K562 (cell line): ENCODE measurements at regions not wholly inside any gene's neighbourhood (a gene's known extent, or its start where the extent isn't known, plus 50 kb on each side); places are given as distances from the start of the nearest gene placed in this dataset.

Experiments
- MYC ChIP-seq, 2 experiments: fragments of 250-450 bp in 1 of 2; sonication (Bioruptor Pico) in 1 of 2; IDR thresholded peaks; 2 replicates each; pipeline versions ENCODE4 v1.5.1 to v1.6.1; 2012 to 2021; ENCODE audit warnings: low read depth in 2 of 2, borderline replicate concordance in 1 of 2, improper control_type of control experiment in 1 of 2, low read length in 1 of 2, mild to moderate bottlenecking in 1 of 2, moderate library complexity in 1 of 2
- TF ChIP-seq, protein P1 (sequence below), 3 experiments: fragments of 200-800 bp in 1 of 3; fragments of 250-450 bp in 1 of 3; fragments of 450-650 bp in 1 of 3; sonication (Bioruptor Pico) in 1 of 3; sonication (Bioruptor generic) in 1 of 3; formaldehyde crosslinking in 1 of 3; IDR thresholded peaks; 2 replicates each; pipeline versions ENCODE4 v1.6.1 to v1.8.0; 2016 to 2022; ENCODE audit warnings: mild to moderate bottlenecking in 2 of 3, missing genetic modification characterization in 2 of 3, missing compliant biosample characterization in 1 of 3, moderate library complexity in 1 of 3
- TF ChIP-seq, protein P2 (sequence below): fragments of 450-650 bp; formaldehyde crosslinking; IDR thresholded peaks from 2 replicates; pipeline ENCODE4 v1.4.0; 2020; ENCODE audit warnings: mild to moderate bottlenecking
- TF ChIP-seq, protein P3 (sequence below), 3 experiments: IDR thresholded peaks in 2 of 3; conservative IDR thresholded peaks in 1 of 3; 2 replicates each; pipeline ENCODE4 v1.5.1; 2011 to 2012; ENCODE audit warnings: low read length in 3 of 3, mild to moderate bottlenecking in 3 of 3, control low read depth in 2 of 3, improper control_type of control experiment in 1 of 3, inconsistent platforms in 1 of 3, low read depth in 1 of 3, mixed read lengths in 1 of 3, moderate library complexity in 1 of 3; ENCODE audit not compliant: insufficient read depth in 2 of 3
- TF ChIP-seq, protein P4 (sequence below): sonication (generic); formaldehyde crosslinking; IDR thresholded peaks from 2 replicates; pipeline ENCODE4 v1.8.0; 2022; ENCODE audit warnings: missing genetic modification reagents, mild to moderate bottlenecking, borderline replicate concordance

GRCh38 chr4:64022560-64022959, 386.7 kb downstream of the TECRL start:
- TF ChIP-seq, protein P1, sequence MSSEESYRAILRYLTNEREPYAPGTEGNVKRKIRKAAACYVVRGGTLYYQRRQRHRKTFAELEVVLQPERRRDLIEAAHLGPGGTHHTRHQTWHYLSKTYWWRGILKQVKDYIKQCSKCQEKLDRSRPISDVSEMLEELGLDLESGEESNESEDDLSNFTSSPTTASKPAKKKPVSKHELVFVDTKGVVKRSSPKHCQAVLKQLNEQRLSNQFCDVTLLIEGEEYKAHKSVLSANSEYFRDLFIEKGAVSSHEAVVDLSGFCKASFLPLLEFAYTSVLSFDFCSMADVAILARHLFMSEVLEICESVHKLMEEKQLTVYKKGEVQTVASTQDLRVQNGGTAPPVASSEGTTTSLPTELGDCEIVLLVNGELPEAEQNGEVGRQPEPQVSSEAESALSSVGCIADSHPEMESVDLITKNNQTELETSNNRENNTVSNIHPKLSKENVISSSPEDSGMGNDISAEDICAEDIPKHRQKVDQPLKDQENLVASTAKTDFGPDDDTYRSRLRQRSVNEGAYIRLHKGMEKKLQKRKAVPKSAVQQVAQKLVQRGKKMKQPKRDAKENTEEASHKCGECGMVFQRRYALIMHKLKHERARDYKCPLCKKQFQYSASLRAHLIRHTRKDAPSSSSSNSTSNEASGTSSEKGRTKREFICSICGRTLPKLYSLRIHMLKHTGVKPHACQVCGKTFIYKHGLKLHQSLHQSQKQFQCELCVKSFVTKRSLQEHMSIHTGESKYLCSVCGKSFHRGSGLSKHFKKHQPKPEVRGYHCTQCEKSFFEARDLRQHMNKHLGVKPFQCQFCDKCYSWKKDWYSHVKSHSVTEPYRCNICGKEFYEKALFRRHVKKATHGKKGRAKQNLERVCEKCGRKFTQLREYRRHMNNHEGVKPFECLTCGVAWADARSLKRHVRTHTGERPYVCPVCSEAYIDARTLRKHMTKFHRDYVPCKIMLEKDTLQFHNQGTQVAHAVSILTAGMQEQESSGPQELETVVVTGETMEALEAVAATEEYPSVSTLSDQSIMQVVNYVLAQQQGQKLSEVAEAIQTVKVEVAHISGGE (CRISPR knock-in tag; IDR thresholded peaks at IDR 0.05), result no peak
- TF ChIP-seq MYC (IDR thresholded peaks at IDR 0.05; ENCODE audit: low read depth, low read length) (no peak), MYC (CRISPR knock-in tag; IDR thresholded peaks at IDR 0.05; ENCODE audit: borderline replicate concordance, low read depth) (no peak)
- TF ChIP-seq, protein P2, sequence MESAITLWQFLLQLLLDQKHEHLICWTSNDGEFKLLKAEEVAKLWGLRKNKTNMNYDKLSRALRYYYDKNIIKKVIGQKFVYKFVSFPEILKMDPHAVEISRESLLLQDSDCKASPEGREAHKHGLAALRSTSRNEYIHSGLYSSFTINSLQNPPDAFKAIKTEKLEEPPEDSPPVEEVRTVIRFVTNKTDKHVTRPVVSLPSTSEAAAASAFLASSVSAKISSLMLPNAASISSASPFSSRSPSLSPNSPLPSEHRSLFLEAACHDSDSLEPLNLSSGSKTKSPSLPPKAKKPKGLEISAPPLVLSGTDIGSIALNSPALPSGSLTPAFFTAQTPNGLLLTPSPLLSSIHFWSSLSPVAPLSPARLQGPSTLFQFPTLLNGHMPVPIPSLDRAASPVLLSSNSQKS (CRISPR knock-in tag), result no peak
- TF ChIP-seq, protein P3, sequence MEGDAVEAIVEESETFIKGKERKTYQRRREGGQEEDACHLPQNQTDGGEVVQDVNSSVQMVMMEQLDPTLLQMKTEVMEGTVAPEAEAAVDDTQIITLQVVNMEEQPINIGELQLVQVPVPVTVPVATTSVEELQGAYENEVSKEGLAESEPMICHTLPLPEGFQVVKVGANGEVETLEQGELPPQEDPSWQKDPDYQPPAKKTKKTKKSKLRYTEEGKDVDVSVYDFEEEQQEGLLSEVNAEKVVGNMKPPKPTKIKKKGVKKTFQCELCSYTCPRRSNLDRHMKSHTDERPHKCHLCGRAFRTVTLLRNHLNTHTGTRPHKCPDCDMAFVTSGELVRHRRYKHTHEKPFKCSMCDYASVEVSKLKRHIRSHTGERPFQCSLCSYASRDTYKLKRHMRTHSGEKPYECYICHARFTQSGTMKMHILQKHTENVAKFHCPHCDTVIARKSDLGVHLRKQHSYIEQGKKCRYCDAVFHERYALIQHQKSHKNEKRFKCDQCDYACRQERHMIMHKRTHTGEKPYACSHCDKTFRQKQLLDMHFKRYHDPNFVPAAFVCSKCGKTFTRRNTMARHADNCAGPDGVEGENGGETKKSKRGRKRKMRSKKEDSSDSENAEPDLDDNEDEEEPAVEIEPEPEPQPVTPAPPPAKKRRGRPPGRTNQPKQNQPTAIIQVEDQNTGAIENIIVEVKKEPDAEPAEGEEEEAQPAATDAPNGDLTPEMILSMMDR (IDR thresholded peaks at IDR 0.05 in 2 of 3, conservative IDR thresholded peaks at IDR 0.05 in 1 of 3; ENCODE audit: insufficient read depth in 2 of 3, low read depth in 1 of 3, low read length in 3 of 3), result no peak
- TF ChIP-seq, protein P4, sequence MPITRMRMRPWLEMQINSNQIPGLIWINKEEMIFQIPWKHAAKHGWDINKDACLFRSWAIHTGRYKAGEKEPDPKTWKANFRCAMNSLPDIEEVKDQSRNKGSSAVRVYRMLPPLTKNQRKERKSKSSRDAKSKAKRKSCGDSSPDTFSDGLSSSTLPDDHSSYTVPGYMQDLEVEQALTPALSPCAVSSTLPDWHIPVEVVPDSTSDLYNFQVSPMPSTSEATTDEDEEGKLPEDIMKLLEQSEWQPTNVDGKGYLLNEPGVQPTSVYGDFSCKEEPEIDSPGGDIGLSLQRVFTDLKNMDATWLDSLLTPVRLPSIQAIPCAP, result no peak
